OCI-M1 (cell line): ENCODE measurements at regions not wholly inside any gene's neighbourhood (a gene's known extent, or its start where the extent isn't known, plus 50 kb on each side); places are given as distances from the start of the nearest gene placed in this dataset.

Experiments
- DNase-seq: peaks from one replicate; lab custom pipeline; 2025; lab: John Stamatoyannopoulos, UW

GRCh38 chr1:193549081-193549480 lies 362.7 kb upstream of the B3GALT2 start:
- no peak for DNase-seq

- no peak for DNase-seq
Observed at GRCh38 chr1:193545171-193545570, 358.8 kb upstream of the B3GALT2 start.

- DNase-seq, result no peak
Observed at GRCh38 chr1:193543259-193543658, 356.8 kb upstream of the B3GALT2 start.

- DNase-seq, result peak; percentile 29
Observed at GRCh38 chr1:193542690-193543089, 356.3 kb upstream of the B3GALT2 start.

- DNase-seq, result peak; percentile 36
Observed at GRCh38 chr1:193540511-193540910, 354.1 kb upstream of the B3GALT2 start.

GRCh38 chr1:193539731-193540459 lies 353.5 kb upstream of the B3GALT2 start:
- no peak for DNase-seq

- DNase-seq, result no peak
Observed at GRCh38 chr1:193538680-193539079, 352.3 kb upstream of the B3GALT2 start.

- DNase-seq, result no peak
Observed at GRCh38 chr1:193538003-193538354, 351.6 kb upstream of the B3GALT2 start.

GRCh38 chr1:193537266-193538002 lies 351.0 kb upstream of the B3GALT2 start:
- peak; percentile 80 for DNase-seq

- no peak for DNase-seq
Observed at GRCh38 chr1:193533853-193534252, 347.4 kb upstream of the B3GALT2 start.

GRCh38 chr1:193525917-193526710 lies 339.7 kb upstream of the B3GALT2 start:
- DNase-seq, result no peak

- no peak for DNase-seq
Observed at GRCh38 chr1:193525411-193525810, 339.0 kb upstream of the B3GALT2 start.

- no peak for DNase-seq
Observed at GRCh38 chr1:193524616-193525015, 338.2 kb upstream of the B3GALT2 start.

- DNase-seq, result no peak
Observed at GRCh38 chr1:193524021-193524420, 337.6 kb upstream of the B3GALT2 start.

GRCh38 chr1:193520472-193520871 lies 334.1 kb upstream of the B3GALT2 start:
- DNase-seq, result no peak

GRCh38 chr1:193519922-193520321 lies 333.5 kb upstream of the B3GALT2 start:
- no peak for DNase-seq

GRCh38 chr1:193516755-193517388 lies 330.5 kb upstream of the B3GALT2 start:
- no peak for DNase-seq

- peak; percentile 89 for DNase-seq
Observed at GRCh38 chr1:193514397-193514796, 328.0 kb upstream of the B3GALT2 start.

GRCh38 chr1:193513032-193513431 lies 326.6 kb upstream of the B3GALT2 start:
- no peak for DNase-seq

GRCh38 chr1:193504920-193505319 lies 318.5 kb upstream of the B3GALT2 start:
- DNase-seq, result no peak

- DNase-seq, result no peak
Observed at GRCh38 chr1:193498088-193498655, 311.8 kb upstream of the B3GALT2 start.

- DNase-seq, result no peak
Observed at GRCh38 chr1:193494368-193494767, 308.0 kb upstream of the B3GALT2 start.
